CD14-positive monocyte (primary cell): ENCODE measurements at regions not wholly inside any gene's neighbourhood (a gene's known extent, or its start where the extent isn't known, plus 50 kb on each side); places are given as distances from the start of the nearest gene placed in this dataset.

Experiments used
- DNase-seq, 3 donors: peaks; one replicate each; pipeline ENCODE4 v3.0.0-alpha.2; 2011 to 2022
- H2AFZ ChIP-seq: 2 replicates; pipeline ENCODE4 v1.6.0; 2012; ENCODE audit warnings: mild to moderate bottlenecking, low read depth, low read length, inconsistent platforms; ENCODE audit not compliant: insufficient read depth, poor library complexity, severe bottlenecking
- H3K27ac ChIP-seq, 2 donors: 1 replicate in 1 of 2; 2 replicates in 1 of 2; pipeline ENCODE4 v1.5.1; 2012 to 2013; ENCODE audit warnings: low read length in 2 of 2, control low read depth in 1 of 2, inconsistent platforms in 1 of 2, low read depth in 1 of 2, mild to moderate bottlenecking in 1 of 2
- H3K27me3 ChIP-seq, 2 donors: one replicate each; pipeline versions ENCODE4 v1.6.0 to v1.6.1; 2011 to 2013; ENCODE audit warnings: low read length in 2 of 2; ENCODE audit not compliant: control insufficient read depth in 2 of 2, insufficient read depth in 2 of 2
- H3K36me3 ChIP-seq, 2 donors: replicated peaks in 1 of 2; 1 replicate in 1 of 2; 2 replicates in 1 of 2; pipeline versions ENCODE4 v1.5.1 to v1.6.1; 2012 to 2013; ENCODE audit warnings: low read length in 2 of 2, control low read depth in 1 of 2, inconsistent platforms in 1 of 2, mild to moderate bottlenecking in 1 of 2; ENCODE audit not compliant: insufficient read depth in 2 of 2, control insufficient read depth in 1 of 2
- H3K4me1 ChIP-seq, 2 donors: 1 replicate in 1 of 2; 2 replicates in 1 of 2; pipeline versions ENCODE4 v1.5.1 to v1.6.1; 2012 to 2013; ENCODE audit warnings: low read length in 2 of 2, control low read depth in 1 of 2, inconsistent platforms in 1 of 2, mild to moderate bottlenecking in 1 of 2, moderate library complexity in 1 of 2; ENCODE audit not compliant: insufficient read depth in 2 of 2, control insufficient read depth in 1 of 2
- H3K4me2 ChIP-seq: replicated peaks from 2 replicates; pipeline ENCODE3; 2012; ENCODE audit warnings: low read length, moderate library complexity, mild to moderate bottlenecking; ENCODE audit not compliant: poor library complexity, severe bottlenecking; ENCODE audit errors: extremely low read depth
- H3K4me3 ChIP-seq, 3 experiments: fragments of 200-600 bp in 1 of 3; sonication (generic) in 1 of 3; replicated peaks in 1 of 3; 1 replicate in 2 of 3; 2 replicates in 1 of 3; pipeline ENCODE4 v1.5.1; 2011 to 2013; ENCODE audit warnings: low read length in 3 of 3, mild to moderate bottlenecking in 3 of 3, control low read depth in 2 of 3, low read depth in 2 of 3, inconsistent platforms in 1 of 3, moderate library complexity in 1 of 3
- H3K79me2 ChIP-seq: 2 replicates; pipeline ENCODE4 v1.6.0; 2012; ENCODE audit warnings: mild to moderate bottlenecking, control low read depth, inconsistent platforms, low read length, moderate library complexity; ENCODE audit not compliant: insufficient read depth
- H3K9ac ChIP-seq: 2 replicates; pipeline ENCODE4 v1.6.0; 2017; ENCODE audit warnings: low read length, mild to moderate bottlenecking; ENCODE audit not compliant: insufficient read depth, poor library complexity, severe bottlenecking
- H3K9me3 ChIP-seq, 2 donors: replicated peaks in 1 of 2; 1 replicate in 1 of 2; 2 replicates in 1 of 2; pipeline versions ENCODE4 v1.5.1 to v1.6.1; 2012 to 2013; ENCODE audit warnings: low read length in 2 of 2, control low read depth in 1 of 2; ENCODE audit not compliant: control insufficient read depth in 1 of 2, insufficient read depth in 1 of 2
- H4K20me1 ChIP-seq: 2 replicates; pipeline ENCODE4 v1.6.0; 2012; ENCODE audit warnings: mild to moderate bottlenecking, low read length, control low read depth, moderate library complexity; ENCODE audit not compliant: insufficient read depth
- H3K27ac Mint-ChIP-seq, 7 donors: one replicate each; pipeline ENCODE4 v1.8.0; 2020; ENCODE audit warnings: mild to moderate bottlenecking in 7 of 7, mixed read lengths in 7 of 7, moderate library complexity in 6 of 7, inconsistent platforms in 2 of 7
- H3K27me3 Mint-ChIP-seq, 3 donors: one replicate each; pipeline ENCODE4 v1.8.0; 2021 to 2022; ENCODE audit warnings: low read depth in 3 of 3, mild to moderate bottlenecking in 3 of 3, mixed read lengths in 3 of 3, moderate library complexity in 3 of 3, inconsistent platforms in 1 of 3
- H3K36me3 Mint-ChIP-seq, 2 donors: one replicate each; pipeline ENCODE4 v1.8.0; 2020; ENCODE audit warnings: mixed read lengths in 2 of 2, inconsistent platforms in 1 of 2, mild to moderate bottlenecking in 1 of 2
- H3K4me1 Mint-ChIP-seq: one replicate; pipeline ENCODE4 v1.8.0; 2020; ENCODE audit warnings: mild to moderate bottlenecking, mixed read lengths
- H3K4me3 Mint-ChIP-seq, 2 donors: one replicate each; pipeline ENCODE4 v1.8.0; 2020; ENCODE audit warnings: mild to moderate bottlenecking in 2 of 2, mixed read lengths in 2 of 2, moderate library complexity in 1 of 2
- H3K9me3 Mint-ChIP-seq, 7 donors: one replicate each; pipeline ENCODE4 v1.8.0; 2020 to 2022; ENCODE audit warnings: mixed read lengths in 7 of 7, mild to moderate bottlenecking in 6 of 7, moderate library complexity in 6 of 7, inconsistent platforms in 2 of 7
- CTCF ChIP-seq: fragments of 200-600 bp; IDR thresholded peaks from one replicate; pipeline ENCODE4 v1.8.0; 2022; ENCODE audit warnings: antibody characterized with exemption, mild to moderate bottlenecking
- WGBS: methylation state at CpG from one replicate; pipeline ENCODE4 v1.1.5; 2013; ENCODE audit warnings: missing lambda C conversion rate; ENCODE audit not compliant: insufficient coverage; 5-methylcytosine and 5-hydroxymethylcytosine counted together
- intact Hi-C, 2 donors: fragments of 100-400 bp; cut with micrococcal nuclease; formaldehyde crosslinking; loops; one replicate each; pipeline versions ENCODE4 v1.15.0 to v1.15.1; 2023

- Histone ChIP-seq H4K20me1 (no peaks in the 10 kb centered on the region), H3K4me1 (no peaks in the 10 kb centered on the region), H3K27me3 (no peaks in the 10 kb centered on the region), H3K79me2 (no peaks in the 10 kb centered on the region), H3K4me2 (no peak overlapping the region), H2AFZ (no peak overlapping the region), H3K4me3 (no peak overlapping the region), H3K27ac (no peak overlapping the region), H3K9ac (no peak overlapping the region), H3K9me3 (no peaks in the 10 kb centered on the region), H3K36me3 (no peaks in the 10 kb centered on the region)
- intact Hi-C loops, result no loop called here
- Mint-ChIP-seq H3K27me3 (peaks cover 5 to 18% (median 15%) of the 10 kb centered on the region in 3 donors), H3K36me3 (no peaks in the 10 kb centered on the region), H3K27ac (no peak overlapping the region), H3K4me3 (no peak overlapping the region), H3K4me1 (no peaks in the 10 kb centered on the region), H3K9me3 (peaks cover 0 to 2% (median 0%) of the 10 kb centered on the region in 7 donors)
- no peak for DNase-seq
- TF ChIP-seq CTCF, result no peak
- WGBS, result 88% methylated on average over 11 of the region's 14 CpGs
These were observed 288.5 kb downstream of the C16orf95 start for GRCh38 chr16:87028481-87029320.

- H3K4me2 ChIP-seq, result no peak overlapping the region
- TF ChIP-seq CTCF, result no peak
- H3K36me3 ChIP-seq, result no peaks in the 10 kb centered on the region
- no peak overlapping the region for H3K27ac ChIP-seq
- peaks cover 0 to 2% (median 0%) of the 10 kb centered on the region in 7 donors for H3K9me3 Mint-ChIP-seq
- WGBS, result 82% methylated on average over 8 of the region's 8 CpGs
- H3K4me1 Mint-ChIP-seq, result no peaks in the 10 kb centered on the region
- H4K20me1 ChIP-seq, result no peaks in the 10 kb centered on the region
- no peaks in the 10 kb centered on the region for H3K79me2 ChIP-seq
- no peaks in the 10 kb centered on the region for H3K4me1 ChIP-seq
- H3K27ac Mint-ChIP-seq, result no peak overlapping the region
- H2AFZ ChIP-seq, result no peak overlapping the region
- H3K27me3 Mint-ChIP-seq, result peaks cover 6 to 12% (median 11%) of the 10 kb centered on the region in 3 donors
- H3K4me3 ChIP-seq, result no peak overlapping the region
- DNase-seq, result no peak
- no peak overlapping the region for H3K4me3 Mint-ChIP-seq
- intact Hi-C loops, result no loop called here
- no peaks in the 10 kb centered on the region for H3K36me3 Mint-ChIP-seq
- H3K27me3 ChIP-seq, result no peaks in the 10 kb centered on the region
- H3K9me3 ChIP-seq, result no peaks in the 10 kb centered on the region
- H3K9ac ChIP-seq, result no peak overlapping the region
These were observed 284.6 kb downstream of the C16orf95 start for GRCh38 chr16:87032554-87032953.
